Epithelial cell of proximal tubule (primary cell): ENCODE measurements at regions not wholly inside any gene's neighbourhood (a gene's known extent, or its start where the extent isn't known, plus 50 kb on each side); places are given as distances from the start of the nearest gene placed in this dataset.
"Not testable (repeated sequence)": the region's sequence is repeated elsewhere in the genome, so short reads cannot be mapped to it uniquely, and the experiment has no call there.

Source experiments
- DNase-seq: peaks from one replicate; pipeline ENCODE4 v3.0.0-alpha.2; 2011; ENCODE audit warnings: low read depth
- H3K4me3 ChIP-seq: 2 replicates; pipeline ENCODE4 v1.5.1; 2011; ENCODE audit warnings: low read depth, mild to moderate bottlenecking, low read length
- TF ChIP-seq, protein P1 (sequence below): conservative IDR thresholded peaks from 2 replicates; pipeline ENCODE4 v1.5.1; 2012; ENCODE audit warnings: low read depth, mild to moderate bottlenecking, low read length

GRCh38 chr16:48684148-48684547, 74.2 kb upstream of the N4BP1 start:
- DNase-seq, result no peak
- H3K4me3 ChIP-seq, result no peak overlapping the region
- TF ChIP-seq, protein P1, sequence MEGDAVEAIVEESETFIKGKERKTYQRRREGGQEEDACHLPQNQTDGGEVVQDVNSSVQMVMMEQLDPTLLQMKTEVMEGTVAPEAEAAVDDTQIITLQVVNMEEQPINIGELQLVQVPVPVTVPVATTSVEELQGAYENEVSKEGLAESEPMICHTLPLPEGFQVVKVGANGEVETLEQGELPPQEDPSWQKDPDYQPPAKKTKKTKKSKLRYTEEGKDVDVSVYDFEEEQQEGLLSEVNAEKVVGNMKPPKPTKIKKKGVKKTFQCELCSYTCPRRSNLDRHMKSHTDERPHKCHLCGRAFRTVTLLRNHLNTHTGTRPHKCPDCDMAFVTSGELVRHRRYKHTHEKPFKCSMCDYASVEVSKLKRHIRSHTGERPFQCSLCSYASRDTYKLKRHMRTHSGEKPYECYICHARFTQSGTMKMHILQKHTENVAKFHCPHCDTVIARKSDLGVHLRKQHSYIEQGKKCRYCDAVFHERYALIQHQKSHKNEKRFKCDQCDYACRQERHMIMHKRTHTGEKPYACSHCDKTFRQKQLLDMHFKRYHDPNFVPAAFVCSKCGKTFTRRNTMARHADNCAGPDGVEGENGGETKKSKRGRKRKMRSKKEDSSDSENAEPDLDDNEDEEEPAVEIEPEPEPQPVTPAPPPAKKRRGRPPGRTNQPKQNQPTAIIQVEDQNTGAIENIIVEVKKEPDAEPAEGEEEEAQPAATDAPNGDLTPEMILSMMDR, result no peak

DNA sequence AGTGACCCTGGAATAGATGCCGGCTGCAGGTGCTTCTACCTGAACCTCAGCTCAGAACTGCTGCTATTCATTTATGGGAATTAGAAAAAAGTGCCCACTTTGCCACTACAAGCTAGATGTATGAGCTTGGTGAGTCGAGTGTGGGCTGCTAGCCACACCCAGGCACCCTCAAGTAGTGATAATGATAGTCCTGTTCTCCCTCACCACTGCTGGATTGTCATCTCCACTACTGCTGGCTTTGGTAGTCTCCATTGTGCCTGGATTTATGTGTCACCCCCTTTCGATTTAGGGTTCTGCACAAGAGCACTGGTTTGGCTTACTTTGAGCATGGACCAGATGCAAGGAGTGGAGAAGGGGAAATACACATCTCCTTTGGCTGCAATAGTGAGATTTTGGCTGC, 73.0 kb upstream of the N4BP1 start:
- no peak for DNase-seq
- TF ChIP-seq, protein P1, result no peak
- H3K4me3 ChIP-seq, result no peak overlapping the region

DNA sequence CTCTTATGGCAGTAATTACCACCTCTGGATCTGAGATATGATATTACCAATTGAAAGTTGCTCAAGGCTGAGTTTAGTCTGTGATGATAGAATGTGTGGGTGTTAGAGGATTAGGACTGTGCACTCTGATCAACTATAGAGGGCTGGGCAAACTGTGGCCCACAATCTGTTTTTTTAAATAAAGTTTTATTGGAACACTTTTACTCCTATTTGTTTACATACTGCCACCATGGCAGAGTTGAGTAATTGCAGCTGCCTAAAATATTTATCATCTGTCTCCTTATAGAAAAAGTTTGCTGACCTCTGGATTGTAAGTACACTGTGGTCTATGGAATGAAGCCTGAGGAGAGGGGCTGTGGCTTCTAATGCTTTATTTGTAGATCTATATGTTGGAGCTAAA, 71.5 kb upstream of the N4BP1 start:
- no peak overlapping the region for H3K4me3 ChIP-seq
- no peak for DNase-seq
- TF ChIP-seq, protein P1, result no peak

GRCh38 chr16:48680881-48681280, 70.9 kb upstream of the N4BP1 start:
- TF ChIP-seq, protein P1, result no peak
- H3K4me3 ChIP-seq, result no peak overlapping the region
- no peak for DNase-seq

DNA sequence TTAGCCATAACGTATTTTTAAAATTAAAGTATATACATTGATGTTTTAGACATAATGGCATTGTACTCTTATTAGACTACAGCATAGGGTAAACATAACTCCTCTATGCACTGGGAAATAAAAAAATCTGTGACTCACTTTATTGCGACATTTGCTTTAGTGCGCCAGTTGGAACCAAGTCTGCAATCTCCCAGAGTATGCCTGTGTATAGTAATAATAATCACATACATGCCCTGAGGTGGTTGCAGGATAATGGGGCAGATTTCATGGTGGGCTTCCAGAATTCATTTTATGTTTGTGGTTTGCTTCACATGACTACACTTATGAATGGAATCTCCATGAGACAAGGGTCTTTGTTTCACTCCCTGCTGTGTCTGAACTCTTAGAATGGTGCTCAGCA, 66.9 kb upstream of the N4BP1 start:
- DNase-seq, result no peak

GRCh38 chr16:48668184-48668583, 58.2 kb upstream of the N4BP1 start:
- H3K4me3 ChIP-seq, DNase-seq: not testable (repeated sequence)

More for the DNA sequence above, 66.9 kb upstream of the N4BP1 start:
- TF ChIP-seq, protein P1, result no peak
- no peak overlapping the region for H3K4me3 ChIP-seq

- TF ChIP-seq, protein P1, result no peak
- H3K4me3 ChIP-seq, result no peak overlapping the region
- no peak for DNase-seq
Observed at GRCh38 chr16:48659940-48660339, 50.0 kb upstream of the N4BP1 start.
